ENCODE measurements at regions not wholly inside any gene's neighbourhood (a gene's known extent, or its start where the extent isn't known, plus 50 kb on each side); places are given as distances from the start of the nearest gene placed in this dataset.
"Not testable (repeated sequence)": the region's sequence is repeated elsewhere in the genome, so short reads cannot be mapped to it uniquely, and the experiment has no call there.

GRCh38 chr2:238601433-238602222 lies 174.9 kb downstream of the ASB1 start:
- DNase-seq, result no peak

GRCh38 chr2:238602223-238602960 lies 175.7 kb downstream of the ASB1 start:
- DNase-seq, result no peak

DNA sequence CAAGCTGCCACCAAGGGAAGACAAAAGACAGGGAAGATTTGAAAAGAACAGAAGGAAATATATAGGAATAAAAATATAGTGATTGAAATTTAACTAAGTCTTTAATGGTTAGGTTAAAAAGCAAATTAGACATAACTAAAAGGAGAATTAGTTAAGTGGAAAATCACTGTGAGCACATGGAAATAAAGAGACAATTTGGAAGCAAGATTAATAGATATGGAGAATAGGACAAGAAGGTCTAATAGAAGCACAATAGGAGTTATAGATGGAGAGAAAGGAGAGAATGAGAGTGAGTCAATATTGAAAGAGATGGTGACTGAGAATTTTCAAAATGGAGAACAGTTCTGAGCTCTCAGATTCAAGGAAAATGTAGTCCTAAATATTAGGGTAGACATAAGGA lies 176.9 kb downstream of the ASB1 start:
- DNase-seq, result no peak

DNA sequence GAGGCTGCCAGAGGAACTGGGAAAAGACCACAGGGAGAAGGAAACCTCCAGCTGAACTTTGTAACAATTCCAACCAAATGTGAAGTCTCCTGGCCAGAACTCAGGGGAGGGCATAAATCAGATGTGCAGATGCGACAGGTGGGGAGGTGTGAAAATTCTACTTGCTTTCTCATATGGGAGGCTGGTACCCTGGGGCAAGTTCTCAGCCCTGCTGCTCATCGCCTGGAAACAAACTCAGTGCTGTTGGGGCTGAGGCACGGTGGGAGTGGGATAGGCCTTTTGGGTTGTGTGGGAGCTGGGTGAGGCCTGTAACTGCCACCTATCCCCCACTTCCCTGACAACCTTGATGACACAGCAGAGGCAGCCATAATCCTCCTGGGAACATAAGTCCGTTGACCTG lies 179.6 kb downstream of the ASB1 start:
- no peak for DNase-seq

GRCh38 chr2:238613610-238614009 lies 186.9 kb downstream of the ASB1 start:
- DNase-seq, result no peak

DNA sequence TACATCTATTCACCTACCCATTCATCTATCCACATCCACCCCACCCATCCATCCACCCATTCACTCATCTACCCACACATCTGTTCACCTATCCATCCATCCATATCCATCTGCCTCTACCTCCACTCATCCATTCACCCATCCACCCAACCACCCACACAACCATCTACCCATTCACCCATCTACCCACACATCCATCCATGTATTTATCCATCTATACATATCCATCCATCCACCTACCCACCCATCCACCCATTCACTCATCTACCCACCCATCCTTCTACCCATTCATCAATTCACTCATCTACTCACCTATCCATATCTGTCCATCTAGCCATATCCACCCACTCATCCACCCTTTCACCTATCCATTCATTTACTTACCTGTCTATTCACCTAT lies 187.6 kb downstream of the ASB1 start:
- no peak for DNase-seq

DNA sequence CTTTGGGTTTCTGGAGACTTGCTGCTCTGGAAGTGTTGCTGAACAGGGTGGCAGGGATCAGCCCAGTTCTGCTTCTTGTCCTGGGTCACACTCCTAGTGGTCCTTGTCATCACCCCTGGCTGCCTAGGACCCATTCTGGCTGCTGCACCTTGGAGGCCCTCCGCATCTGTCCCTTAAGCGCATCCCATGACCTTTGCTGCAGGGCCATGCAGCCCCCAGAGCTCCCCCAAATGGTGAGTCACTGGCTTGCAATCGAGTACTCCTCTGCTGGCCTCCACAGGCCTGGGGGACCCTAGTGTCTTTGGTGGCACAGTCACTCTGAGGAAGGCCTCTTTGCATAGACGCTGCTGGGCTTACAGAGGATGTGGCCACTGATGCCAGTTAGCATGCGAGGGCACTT lies 188.5 kb downstream of the ASB1 start:
- DNase-seq, result no peak

DNA sequence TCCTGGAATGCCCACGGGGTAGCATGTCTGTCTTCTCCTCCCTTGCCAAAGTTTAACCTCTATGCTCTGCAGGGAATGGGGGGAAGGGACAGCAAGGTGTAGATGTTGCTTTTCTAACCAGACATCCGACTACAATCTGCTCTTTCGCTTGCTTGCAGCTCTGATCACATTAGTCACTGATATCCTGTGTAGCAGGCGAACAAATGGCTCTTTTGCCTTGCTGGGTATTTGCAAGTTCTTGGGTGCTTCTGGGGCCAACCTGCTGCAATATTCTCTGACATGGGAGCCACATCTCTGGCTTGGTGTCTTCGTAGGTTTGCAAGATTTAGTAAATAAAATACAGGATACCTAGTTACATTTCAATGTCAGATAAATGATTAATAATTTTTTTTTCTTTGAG lies 190.0 kb downstream of the ASB1 start:
- DNase-seq, result no peak

DNA sequence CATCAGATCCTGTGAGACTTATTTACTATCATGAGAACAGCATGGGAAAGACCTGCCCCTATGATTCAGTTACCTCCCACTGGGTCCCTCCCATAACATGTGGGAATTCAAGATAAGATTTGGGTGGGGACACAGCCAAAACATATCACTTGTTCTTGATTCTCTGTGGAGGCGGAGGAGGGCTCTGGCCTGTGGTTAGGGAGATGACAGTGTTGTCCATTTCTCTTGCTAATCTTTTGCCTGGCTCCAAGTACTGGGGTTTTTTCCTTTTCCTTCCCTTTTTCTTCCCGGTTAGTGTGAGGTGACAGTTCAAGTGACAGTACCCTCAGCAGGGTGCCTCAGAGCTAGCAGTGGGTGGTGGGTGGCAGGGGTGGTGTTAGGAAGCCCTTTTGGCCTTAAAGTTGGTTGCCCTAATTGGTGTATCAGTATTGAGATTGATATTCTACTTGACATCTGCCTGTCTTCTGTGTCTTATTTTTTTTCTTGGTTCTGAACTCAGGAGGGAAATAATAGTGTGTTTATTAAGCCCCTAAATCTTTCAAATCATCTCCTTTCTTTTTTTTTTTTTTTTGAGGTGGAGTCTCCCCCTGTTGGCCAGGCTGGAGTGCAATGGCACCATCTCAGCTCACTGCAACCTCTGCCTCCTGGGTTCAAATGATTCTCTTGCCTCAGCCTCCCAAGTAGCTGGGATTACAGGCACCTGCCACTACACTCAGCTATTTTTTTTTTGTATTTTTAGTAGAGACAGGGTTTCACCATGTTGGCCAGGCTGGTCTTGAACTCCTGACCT lies 192.0 kb downstream of the ASB1 start:
- DNase-seq, result not testable (repeated sequence)

- no peak for DNase-seq
Observed at GRCh38 chr2:238627899-238628298, 201.2 kb downstream of the ASB1 start.

DNA sequence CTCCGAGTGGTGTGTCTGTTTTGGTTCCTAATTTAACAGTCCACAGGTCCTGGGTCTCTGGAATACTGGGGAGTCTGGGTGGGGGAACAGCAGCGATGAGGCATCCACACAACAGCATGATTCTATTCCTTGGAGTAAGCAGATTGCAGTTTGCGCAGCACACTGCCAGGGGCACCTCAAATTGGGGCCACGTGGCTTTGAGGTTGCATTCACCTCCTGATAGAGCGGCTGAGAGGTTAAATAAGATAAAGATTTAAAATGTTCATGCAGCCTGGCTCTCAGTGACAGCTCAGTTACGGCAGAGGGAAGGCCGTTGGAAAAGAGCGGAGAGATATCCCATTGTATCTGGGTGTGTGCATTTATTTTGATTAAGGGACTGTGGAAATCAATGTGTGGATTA lies 202.3 kb downstream of the ASB1 start:
- no peak for DNase-seq

DNA sequence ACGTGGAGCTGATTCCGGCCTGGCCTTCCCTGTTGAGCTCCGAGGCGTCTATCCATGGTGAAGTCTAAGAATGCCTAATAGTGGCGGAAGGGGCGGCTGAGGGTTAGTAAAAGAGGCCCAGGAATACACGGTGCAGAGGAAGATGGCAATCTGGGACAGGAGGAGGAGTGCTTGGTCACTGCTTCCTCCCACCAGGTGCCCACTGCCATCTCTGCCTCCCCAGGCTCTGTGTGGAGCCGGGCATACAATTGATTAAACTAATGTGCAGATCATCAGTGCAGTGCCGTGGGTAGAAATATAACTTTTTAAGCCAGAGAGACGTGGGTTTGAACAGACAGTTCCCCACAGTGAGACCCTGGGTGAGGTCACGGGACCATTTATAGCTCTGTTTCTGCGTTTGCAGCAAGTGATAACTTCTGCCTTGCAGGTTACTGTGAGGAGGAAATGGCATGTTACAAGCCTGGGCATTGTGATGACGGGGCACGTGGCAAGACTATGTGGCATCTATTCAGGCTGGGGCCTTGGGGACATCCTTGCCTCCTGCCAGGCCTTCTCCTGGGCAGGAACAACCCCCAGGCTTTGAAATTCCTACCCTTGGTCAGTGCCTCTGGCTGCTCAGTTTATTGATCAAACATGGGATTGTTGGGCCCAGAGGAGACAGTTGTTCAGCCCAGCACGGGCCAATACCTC lies 204.9 kb downstream of the ASB1 start:
- no peak for DNase-seq

DNA sequence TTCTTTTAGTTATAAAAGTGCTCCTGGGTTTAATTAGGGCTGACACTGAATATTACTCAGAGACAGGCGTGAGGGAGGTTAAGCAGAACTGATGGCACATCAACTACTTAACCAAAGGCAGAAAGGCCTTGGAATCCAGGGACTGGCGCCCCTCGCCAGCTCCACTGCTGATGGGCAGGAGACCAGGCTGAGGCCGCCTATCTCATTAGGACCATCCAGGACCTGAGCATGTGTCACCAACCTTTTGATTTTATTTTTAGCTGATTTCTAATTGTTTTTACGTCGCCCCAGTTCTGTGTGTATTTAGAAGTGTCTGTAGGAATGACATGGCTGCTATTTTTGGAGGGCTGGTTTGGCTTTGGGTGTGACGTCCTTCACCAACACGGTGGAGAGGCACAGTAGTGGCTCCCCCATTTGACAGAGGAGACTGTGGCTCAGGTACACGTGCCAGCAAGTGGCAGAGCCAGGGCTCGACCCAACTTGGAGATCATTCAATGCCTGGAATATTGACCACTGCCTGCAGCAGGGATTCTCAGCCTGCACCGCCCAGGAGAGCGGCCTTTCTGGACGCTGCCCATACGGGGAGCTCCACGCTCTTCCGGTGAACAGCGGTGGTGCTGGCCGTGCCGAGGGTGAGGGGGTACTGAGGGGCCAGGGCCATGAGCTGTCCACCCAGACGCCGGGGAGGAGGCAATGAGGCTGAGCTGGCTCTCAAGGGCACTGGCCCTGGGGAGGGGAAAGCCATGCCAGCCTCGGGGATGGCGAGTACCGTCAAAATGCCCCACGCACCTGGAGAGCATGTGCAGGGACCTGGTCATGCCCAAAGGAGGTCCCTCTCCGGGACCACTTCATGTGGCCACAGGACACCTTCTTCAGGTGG lies 205.7 kb downstream of the ASB1 start:
- no peak for DNase-seq

DNA sequence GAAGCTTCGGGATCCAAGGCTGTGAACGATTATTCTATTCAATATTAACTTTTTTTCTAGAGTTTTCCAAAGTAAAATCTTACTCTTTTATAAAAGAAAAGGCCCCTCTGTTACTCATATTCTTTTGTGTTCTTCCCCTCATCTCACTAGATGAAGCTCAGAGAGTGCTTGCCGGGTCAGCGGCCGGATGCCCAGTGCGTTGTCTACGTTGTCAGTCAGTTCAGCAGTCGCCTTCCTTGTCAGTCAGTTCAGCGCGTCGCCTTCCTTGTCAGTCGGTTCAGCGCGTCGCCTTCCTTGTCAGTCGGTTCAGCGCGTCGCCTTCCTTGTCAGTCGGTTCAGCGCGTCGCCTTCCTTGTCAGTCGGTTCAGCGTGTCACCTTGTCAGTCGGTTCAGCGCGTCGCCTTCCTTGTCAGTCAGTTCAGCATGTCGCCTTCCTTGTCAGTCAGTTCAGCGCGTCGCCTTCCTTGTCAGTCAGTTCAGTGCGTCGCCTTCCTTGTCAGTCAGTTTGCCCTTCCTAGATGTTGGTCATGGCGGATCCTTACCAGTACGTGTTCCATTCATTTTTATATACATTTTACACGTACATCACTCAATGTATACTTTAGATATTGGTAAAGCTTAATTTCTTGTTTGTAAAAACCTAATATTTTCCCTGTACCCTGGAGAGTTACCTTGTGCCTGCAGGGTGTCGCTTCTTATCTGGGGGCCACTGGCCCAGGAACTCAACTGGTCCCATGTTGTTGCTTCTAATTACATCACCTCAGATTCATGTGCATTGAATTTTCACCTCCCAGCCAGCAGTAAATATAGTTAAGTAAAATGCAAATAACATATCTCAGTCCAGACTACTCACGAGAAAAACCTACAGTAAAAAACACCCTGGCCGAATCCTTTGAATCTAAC lies 206.9 kb downstream of the ASB1 start:
- no peak for DNase-seq

GRCh38 chr2:238634701-238635357 lies 208.1 kb downstream of the ASB1 start:
- DNase-seq, result no peak

DNA sequence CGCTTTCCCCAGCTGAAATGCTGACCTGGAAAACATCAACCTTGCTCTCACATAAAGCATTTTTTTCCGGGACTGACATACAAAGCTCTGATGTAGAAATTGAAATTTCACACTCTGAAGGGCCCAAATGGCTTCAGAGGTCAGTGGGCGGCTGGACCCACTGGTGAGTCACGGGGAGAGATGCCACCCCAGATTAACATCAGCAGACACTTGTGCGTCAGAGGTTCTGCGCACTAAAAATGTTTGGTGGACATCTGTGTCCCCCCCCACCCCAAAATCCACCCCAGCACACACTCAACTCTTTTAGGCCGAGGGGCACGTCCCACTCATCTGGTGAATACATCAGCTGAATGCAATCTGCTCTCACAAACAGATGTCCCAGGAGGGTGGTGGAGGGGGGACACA lies 208.9 kb downstream of the ASB1 start:
- DNase-seq, result no peak

- DNase-seq, result no peak
Observed at GRCh38 chr2:238636269-238637073, 209.7 kb downstream of the ASB1 start.

DNA sequence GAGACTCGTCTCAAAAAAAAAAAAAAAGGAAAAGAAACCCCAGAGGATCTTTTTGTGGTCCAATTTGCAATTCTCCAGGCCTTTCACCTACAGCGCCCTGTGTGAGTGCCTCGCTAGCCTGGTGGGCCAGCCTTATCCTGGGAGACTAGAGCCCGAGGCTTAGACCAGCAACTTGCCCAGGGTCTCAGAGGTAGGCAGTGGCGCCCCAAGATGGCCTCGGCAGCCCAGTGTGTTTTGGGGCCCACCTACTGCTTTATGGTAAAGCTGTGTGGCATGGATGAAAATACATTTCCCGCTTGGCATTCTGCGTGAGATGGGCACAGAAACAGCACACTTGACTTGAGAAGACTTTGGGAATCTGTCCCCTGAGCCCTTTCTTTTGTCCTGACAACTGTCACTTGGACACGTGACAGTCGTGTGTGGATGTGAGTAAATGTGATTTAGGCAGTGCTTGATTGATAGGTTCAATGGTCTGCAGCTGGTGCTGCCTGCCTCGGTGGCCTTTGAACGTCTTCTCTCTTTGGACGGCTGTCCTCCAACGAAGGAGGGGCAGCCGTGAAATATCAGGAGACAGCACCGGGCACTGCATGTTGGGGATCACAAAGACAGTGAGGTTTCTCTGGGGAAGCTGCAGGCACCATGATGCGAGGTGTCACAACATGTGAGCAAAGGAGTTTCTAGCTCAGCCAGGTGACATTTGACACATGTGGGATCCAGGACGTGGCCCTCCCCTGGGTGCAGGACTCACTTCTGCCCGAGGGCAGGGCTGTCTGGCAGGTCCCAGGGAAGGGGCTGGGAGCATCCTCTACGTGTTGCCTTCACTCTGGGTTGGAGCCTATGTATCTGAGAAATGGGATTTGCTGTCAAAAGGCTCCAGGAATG lies 209.5 kb upstream of the TWIST2 start:
- no peak for DNase-seq
